HG02884 (cell line): ENCODE measurements at regions not wholly inside any gene's neighbourhood (a gene's known extent, or its start where the extent isn't known, plus 50 kb on each side); places are given as distances from the start of the nearest gene placed in this dataset.
"Not testable (repeated sequence)": the region's sequence is repeated elsewhere in the genome, so short reads cannot be mapped to it uniquely, and the experiment has no call there.

Experiments used
- ATAC-seq: cut with Tn5 transposase; IDR thresholded peaks from one replicate; pipeline ENCODE4 v1.9.1; 2021; ENCODE audit warnings: mild to moderate bottlenecking, moderate library complexity; ENCODE audit not compliant: unreplicated experiment

DNA sequence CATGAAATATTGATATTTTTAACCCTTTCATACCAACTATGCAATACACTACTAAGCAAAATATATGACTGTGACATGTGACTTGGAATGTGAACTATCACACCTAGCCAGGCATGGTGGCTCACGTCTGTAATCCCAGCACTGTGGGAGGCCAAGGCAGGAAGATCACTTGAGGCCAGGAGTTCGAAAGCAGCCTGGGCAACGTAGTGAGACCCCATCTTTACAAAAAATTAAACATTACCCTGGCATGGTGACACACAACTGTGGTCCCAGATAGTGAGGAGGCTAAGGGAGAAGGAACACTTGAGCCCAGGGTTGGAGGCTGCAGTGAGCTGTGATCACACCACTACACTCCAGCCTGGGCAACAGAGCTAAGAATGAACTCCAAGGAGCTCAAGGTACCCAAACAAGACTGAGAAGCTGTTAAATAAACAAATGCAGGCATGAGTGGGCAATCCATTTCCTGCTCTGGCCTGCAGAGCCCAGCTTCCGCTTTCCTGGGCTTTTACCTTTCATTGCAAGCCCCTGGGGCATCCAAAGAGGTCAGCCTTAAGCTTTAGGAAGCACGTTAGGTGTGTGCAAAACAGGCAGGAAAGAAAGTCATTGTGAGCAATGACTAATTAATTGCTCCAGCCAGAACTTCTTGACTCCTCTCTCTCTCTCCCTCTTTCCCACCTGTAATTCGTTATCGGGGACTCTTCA is 162.1 kb upstream of the FOXK1 start:
- ATAC-seq: no peak

DNA sequence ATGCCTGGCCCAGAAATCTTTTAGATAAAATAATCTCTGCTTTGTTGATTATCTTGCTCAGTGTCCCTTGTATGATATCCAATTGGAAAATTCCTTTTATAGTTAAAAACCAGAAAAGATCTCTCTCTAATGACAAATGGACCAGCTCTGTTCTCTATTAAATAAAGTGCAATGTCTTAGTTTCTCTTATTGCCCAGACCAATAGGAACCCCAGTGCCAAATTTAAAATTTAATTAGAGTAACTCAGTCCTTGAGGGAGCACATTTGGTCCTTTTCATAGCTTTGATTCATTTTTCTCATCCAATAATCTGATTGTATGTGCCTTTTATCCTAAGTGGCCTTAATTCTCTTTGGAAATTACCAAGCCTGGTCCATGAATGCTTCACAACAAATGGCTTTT is 158.9 kb upstream of the FOXK1 start:
- no peak for ATAC-seq

- no peak for ATAC-seq
Observed at GRCh38 chr7:4523873-4524272, 158.2 kb upstream of the FOXK1 start.

- no peak for ATAC-seq
Observed at GRCh38 chr7:4525884-4526283, 156.2 kb upstream of the FOXK1 start.

DNA sequence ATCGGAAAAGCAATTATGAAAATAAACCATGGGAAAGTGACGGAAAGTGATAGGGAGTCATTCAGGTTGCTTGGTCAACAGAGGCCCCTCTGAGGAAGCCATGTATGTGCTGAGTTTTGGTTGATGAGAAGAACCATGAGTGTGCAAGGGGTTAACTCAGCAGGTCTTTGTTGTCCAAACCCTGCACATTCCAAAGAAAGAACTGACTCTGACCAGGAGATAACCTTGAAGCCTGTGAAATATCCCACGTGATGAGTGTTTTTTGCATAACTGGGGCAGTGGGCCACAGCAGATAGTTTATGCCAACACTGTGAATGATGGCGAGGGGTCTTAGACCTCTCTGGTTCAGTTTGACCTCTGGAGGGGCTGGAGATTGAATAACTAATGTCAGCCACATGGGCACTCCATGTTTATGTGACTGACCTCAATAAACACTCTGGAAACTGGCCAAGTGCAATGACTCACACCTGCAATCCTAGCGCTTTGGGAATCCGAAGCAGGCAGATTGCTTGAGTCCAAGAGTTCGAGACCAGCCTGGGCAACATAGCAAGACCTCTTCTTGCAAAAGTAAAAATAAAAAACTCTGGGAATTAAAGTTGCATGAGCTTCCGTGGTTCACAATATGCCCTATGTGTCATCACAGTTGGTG is 154.0 kb upstream of the FOXK1 start:
- ATAC-seq: no peak

- ATAC-seq: no peak
Observed at GRCh38 chr7:4531236-4531635, 150.9 kb upstream of the FOXK1 start.

DNA sequence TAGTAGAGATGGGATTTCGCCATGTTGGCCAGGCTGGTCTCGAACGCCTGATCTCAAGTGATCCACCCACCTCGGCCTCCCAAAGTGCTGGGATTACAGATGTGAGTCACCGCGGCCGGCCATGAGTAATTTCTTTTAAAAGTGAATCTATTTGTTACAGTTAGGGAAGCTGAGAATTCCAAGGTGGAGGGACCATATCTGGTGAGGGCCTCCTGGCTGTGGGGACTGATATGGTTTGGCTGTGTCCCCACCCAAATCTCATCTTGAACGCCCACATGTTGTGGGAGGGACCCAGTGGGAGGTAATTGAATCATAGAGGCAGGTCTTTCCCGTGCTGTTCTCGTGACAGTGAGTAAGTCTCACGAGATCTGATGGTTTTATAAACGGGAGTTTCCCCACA is 148.8 kb upstream of the FOXK1 start:
- not testable (repeated sequence) for ATAC-seq

GRCh38 chr7:4549681-4550080 is 132.4 kb upstream of the FOXK1 start:
- no peak for ATAC-seq

- no peak for ATAC-seq
Observed at GRCh38 chr7:4550117-4550516, 132.0 kb upstream of the FOXK1 start.

- ATAC-seq: no peak
Observed at GRCh38 chr7:4552985-4553384, 129.1 kb upstream of the FOXK1 start.

DNA sequence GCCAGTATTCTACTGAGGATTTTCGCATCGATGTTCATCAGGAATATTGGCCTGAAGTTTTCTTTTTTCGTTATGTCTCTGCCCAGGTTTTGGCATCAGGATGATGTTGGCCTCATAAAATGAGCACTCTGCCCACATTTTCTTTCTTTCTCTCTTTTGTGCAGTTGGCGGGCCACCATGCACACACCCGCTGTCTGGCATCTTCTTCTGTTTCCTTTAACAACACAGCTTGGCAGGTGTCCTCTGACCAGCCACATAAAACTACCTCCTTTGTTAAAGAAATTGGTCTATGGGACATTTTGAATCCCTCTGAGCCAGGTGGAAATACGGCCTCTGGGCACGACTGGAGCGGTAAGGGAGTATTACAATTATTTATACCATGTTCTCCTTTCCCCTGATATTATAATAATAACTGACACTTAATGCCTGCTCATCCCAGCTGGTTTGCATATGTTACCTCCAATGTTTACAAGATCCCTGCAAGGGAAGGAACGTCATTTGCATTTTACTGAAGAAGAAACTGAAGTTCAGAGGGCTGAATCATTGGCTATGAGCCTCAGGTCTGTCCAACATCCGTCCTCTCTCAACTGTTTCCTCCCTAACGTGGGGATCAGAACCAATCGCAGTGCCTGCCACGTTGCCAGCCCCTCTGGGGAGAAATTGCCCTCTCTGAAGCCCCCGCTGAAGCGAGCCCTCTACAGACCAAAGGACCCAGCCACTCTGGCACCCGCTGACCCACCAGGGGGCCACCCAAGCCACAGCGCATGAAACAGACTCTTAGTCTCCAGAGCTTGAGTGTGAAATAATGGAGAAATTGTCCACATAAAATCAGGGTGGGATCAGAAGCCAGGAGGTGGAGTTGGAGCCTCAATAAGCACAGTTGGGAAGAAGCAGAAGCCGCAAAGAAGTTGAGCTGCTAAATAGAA is 125.0 kb upstream of the FOXK1 start:
- ATAC-seq: no peak

- ATAC-seq: no peak
Observed at GRCh38 chr7:4561795-4562194, 120.3 kb upstream of the FOXK1 start.

GRCh38 chr7:4566714-4567113 is 115.4 kb upstream of the FOXK1 start:
- ATAC-seq: no peak

DNA sequence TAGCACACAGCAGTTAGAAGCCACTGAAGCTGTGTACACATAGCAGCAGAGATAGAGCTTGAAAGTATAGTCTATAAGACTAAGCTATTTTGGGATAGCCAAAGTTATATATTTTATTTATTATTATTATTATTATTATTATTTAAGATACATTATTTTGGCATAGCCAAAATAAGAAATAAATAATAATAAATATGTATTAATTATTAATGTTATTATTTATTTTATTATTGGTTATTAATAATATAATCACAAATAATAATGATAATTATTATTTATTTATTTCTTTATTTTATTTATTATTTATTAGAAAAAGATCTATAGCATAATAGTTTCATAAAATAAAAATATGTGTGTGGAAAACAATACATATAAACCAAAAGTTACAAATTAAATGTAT is 107.2 kb upstream of the FOXK1 start:
- ATAC-seq: no peak

DNA sequence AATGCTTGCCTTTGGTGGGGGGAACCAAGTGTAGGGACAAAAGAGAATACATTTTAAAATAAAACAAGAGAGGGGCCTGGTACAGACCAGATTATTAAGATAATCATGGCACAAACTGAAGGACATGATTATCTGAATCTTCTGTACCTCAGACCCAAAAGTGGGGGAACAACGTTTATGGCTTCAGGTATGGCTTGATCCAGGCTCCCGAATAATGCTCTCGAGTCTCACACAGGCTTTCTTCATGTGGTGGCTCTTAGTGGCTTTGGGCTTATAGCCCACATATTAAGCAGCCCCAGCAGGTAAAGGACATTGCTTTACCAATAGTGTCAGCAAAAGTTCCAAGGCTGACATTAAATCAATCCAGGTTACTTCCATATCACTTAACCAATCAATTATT is 106.8 kb upstream of the FOXK1 start:
- ATAC-seq: no peak

DNA sequence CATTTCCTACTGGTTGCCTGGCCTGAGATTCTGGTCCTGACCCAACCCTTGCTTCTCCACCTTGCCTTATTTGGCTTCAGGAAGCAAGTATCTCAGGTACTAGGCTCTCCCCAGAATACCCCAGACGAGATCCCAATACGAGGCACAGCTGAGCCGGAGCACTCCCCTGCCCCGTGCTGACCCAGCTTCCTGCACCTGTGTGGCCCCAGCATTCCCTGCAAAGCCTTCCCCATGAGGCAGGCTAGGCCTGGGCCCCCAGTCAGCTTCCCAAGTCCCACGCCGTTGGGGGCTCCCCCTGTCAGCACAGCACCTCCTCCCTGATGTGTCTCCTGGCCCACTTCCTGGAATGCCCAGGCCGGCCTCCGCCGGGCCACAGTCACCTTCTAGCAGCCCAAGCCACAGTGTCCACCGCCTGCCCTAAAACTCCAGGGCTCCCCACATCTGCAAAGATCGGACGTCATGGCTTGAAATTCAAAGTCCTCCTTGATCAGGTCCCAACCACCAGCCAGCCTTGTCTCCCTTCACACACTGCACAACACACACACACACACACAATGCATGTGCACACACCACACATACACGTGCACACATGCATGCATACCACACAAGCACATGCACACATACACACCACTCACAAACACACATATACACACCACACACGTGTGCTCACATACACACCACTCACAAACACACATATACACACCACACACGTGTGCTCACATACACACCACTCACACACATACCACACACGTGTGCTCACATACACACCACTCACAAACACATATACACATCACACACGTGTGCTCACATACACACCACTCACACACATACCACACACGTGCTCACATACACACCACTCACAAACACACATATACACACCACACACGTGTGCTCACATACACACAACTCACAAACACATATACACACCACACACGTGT is 78.9 kb upstream of the FOXK1 start:
- ATAC-seq: no peak

DNA sequence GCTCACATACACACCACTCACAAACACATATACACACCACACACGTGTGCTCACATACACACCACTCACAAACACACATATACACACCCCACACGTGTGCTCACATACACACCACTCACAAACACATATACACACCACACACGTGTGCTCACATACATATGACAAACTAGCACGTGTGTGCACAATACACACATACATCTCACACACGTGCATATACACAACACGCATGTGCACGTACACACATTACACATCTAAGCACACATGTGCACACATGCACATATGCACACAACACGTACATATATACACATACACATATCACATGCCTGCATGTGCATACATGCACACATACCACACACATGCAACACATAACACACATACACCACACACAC is 78.3 kb upstream of the FOXK1 start:
- no peak for ATAC-seq

GRCh38 chr7:4604456-4604940 is 77.6 kb upstream of the FOXK1 start:
- no peak for ATAC-seq

- no peak for ATAC-seq
Observed at GRCh38 chr7:4606797-4607196, 75.3 kb upstream of the FOXK1 start.

DNA sequence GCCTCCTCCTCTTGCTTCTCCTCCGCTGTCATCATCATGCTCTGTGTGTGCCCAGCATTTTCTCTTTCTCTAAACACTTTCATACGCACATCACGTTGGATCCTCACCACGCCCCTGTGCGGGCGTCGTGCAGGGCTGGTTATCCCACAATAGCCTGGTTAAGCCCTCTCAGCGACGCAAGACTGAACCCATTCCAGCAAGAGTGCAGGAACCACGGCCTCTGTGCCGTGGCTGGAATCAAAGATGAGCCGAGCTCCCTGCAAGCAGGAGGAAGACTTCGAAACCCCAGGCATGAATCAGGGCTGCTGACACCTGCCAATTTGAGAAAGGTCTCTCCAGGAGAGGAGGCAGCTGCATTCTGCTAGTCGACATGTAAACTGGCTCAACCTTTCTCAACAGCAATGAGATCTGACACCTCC is 74.8 kb upstream of the FOXK1 start:
- no peak for ATAC-seq

- not testable (repeated sequence) for ATAC-seq
Observed at GRCh38 chr7:4609576-4609975, 72.5 kb upstream of the FOXK1 start.
